SK-N-SH (cell line): ENCODE measurements at regions not wholly inside any gene's neighbourhood (a gene's known extent, or its start where the extent isn't known, plus 50 kb on each side); places are given as distances from the start of the nearest gene placed in this dataset.

ENCODE experiments used
- CTCF ChIA-PET: fragments of 300-600, 350-600 bp; formaldehyde crosslinking; extraction: SDS; loops from one replicate; lab custom pipeline; 2021; lab: Yijun Ruan, JAX
- POLR2A ChIA-PET: fragments of 350-600 bp; sonication (Branson Sonifier 250); formaldehyde crosslinking; extraction: SDS; loops from one replicate; lab custom pipeline; 2020; ENCODE audit warnings: antibody characterized with exemption, inconsistent platforms; lab: Yijun Ruan, JAX
- DNase-seq: peaks from one replicate; pipeline ENCODE4 v3.0.0; 2012
- H2AFZ ChIP-seq: fragments of 200-600 bp; sonication (generic); 2 replicates; pipeline ENCODE4 v1.8.1; 2016; ENCODE audit warnings: antibody characterized with exemption, mild to moderate bottlenecking, low read depth
- H3F3A ChIP-seq: fragments of 200-600 bp; sonication (generic); replicated peaks from 2 replicates; pipeline ENCODE3; 2016; ENCODE audit warnings: antibody characterized with exemption, mild to moderate bottlenecking; ENCODE audit not compliant: insufficient read depth
- H3K27ac ChIP-seq, 2 experiments: fragments of 200-500 bp in 1 of 2; fragments of 200-600 bp in 1 of 2; sonication (Bioruptor generic) in 1 of 2; sonication (generic), shearing (Covaris generic) in 1 of 2; 2 replicates each; pipeline versions ENCODE4 v1.5.1 to v1.6.1; 2014 to 2016; ENCODE audit warnings: low read depth in 2 of 2, inconsistent platforms in 1 of 2, low read length in 1 of 2, mild to moderate bottlenecking in 1 of 2, mixed read lengths in 1 of 2
- H3K27me3 ChIP-seq: fragments of 200-600 bp; sonication (generic), shearing (Covaris generic); 2 replicates; pipeline ENCODE4 v1.6.1; 2016; ENCODE audit warnings: mixed run types; ENCODE audit not compliant: insufficient read depth
- H3K36me3 ChIP-seq, 2 experiments: fragments of 200-500 bp in 1 of 2; fragments of 200-600 bp in 1 of 2; sonication (Bioruptor generic) in 1 of 2; sonication (generic) in 1 of 2; replicated peaks in 1 of 2; 2 replicates each; pipeline versions ENCODE3 to v1.5.1; 2014 to 2016; ENCODE audit warnings: low read length in 1 of 2, mild to moderate bottlenecking in 1 of 2; ENCODE audit not compliant: insufficient read depth in 2 of 2, control insufficient read depth in 1 of 2
- H3K4me1 ChIP-seq, 2 experiments: fragments of 200-500 bp in 1 of 2; fragments of 200-600 bp in 1 of 2; sonication (Bioruptor generic) in 1 of 2; sonication (generic), shearing (Covaris generic) in 1 of 2; 2 replicates each; pipeline versions ENCODE4 v1.5.1 to v1.6.1; 2014 to 2016; ENCODE audit warnings: low read depth in 1 of 2, low read length in 1 of 2, mixed run types in 1 of 2; ENCODE audit not compliant: insufficient read depth in 2 of 2, control insufficient read depth in 1 of 2
- H3K4me2 ChIP-seq: fragments of 200-600 bp; sonication (generic), shearing (Covaris generic); 2 replicates; pipeline ENCODE4 v1.6.1; 2017; ENCODE audit warnings: mixed run types
- H3K4me3 ChIP-seq, 2 experiments: fragments of 200-500 bp in 1 of 2; fragments of 200-600 bp in 1 of 2; sonication (Bioruptor generic) in 1 of 2; sonication (generic), shearing (Covaris generic) in 1 of 2; 2 replicates each; pipeline versions ENCODE4 v1.5.1 to v1.8.1; 2014 to 2016; ENCODE audit warnings: low read depth in 2 of 2, inconsistent platforms in 1 of 2, low read length in 1 of 2, mild to moderate bottlenecking in 1 of 2, mixed read lengths in 1 of 2, moderate library complexity in 1 of 2
- H3K79me2 ChIP-seq: fragments of 200-600 bp; sonication (generic); 2 replicates; pipeline ENCODE4 v1.8.1; 2017; ENCODE audit warnings: mild to moderate bottlenecking; ENCODE audit not compliant: insufficient read depth
- H3K9ac ChIP-seq: fragments of 200-600 bp; sonication (generic); 2 replicates; pipeline ENCODE4 v1.6.1; 2017; ENCODE audit warnings: mixed run types
- H3K9me2 ChIP-seq: fragments of 200-600 bp; sonication (generic); 2 replicates; pipeline ENCODE4 v1.6.1; 2017; ENCODE audit warnings: mixed run types
- H3K9me3 ChIP-seq: fragments of 200-600 bp; sonication (generic); 2 replicates; pipeline ENCODE4 v1.6.1; 2017; ENCODE audit warnings: mixed run types, mild to moderate bottlenecking, moderate library complexity
- H4K20me1 ChIP-seq: fragments of 200-600 bp; sonication (generic); 2 replicates; pipeline ENCODE4 v1.6.1; 2017; ENCODE audit warnings: mild to moderate bottlenecking, mixed run types; ENCODE audit not compliant: insufficient read depth
- GABPA ChIP-seq: IDR thresholded peaks from 2 replicates; pipeline ENCODE4 v1.4.0; 2012; ENCODE audit warnings: low read depth, mild to moderate bottlenecking
- MAX ChIP-seq: IDR thresholded peaks from 2 replicates; pipeline ENCODE4 v1.4.0; 2012; ENCODE audit warnings: low read depth
- PBX3 ChIP-seq: IDR thresholded peaks from 2 replicates; pipeline ENCODE4; 2012
- TEAD4 ChIP-seq: IDR thresholded peaks from 2 replicates; pipeline ENCODE4 v1.4.0; 2012; ENCODE audit warnings: mild to moderate bottlenecking, borderline replicate concordance; ENCODE audit not compliant: insufficient read depth
- WGBS: methylation state at CpG from one replicate; pipeline ENCODE4 v1.1.6; 2017; ENCODE audit warnings: low lambda C conversion rate; 5-methylcytosine and 5-hydroxymethylcytosine counted together
- TF ChIP-seq, protein P1 (sequence below): fragments of 150-350 bp; IDR thresholded peaks from 2 replicates; pipeline ENCODE4 v1.6.1; 2016; ENCODE audit warnings: mild to moderate bottlenecking, low read depth, low read length
- TF ChIP-seq, protein P2 (sequence below): IDR thresholded peaks from 2 replicates; pipeline ENCODE4 v1.4.0; 2012; ENCODE audit warnings: low read depth, borderline replicate concordance

DNA sequence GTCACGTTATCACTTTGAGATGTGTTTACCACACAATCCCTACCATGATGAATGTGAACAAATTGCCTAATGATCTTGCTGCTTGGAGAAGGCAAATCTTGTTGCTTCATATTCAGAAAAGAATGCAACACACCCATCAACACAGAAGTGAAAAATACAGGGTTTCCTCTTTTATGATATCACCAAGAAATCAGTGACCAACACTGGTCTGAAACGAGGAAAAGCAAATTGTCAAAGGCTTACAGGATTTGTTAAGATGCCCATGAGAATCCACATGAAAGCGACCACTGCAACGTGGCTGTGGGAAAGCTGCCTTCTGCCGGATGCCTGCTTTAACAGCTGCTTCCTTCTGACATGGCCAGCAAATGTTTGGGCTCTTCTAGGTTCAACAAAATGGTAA, 397.6 kb upstream of the LRATD1 start:
- Histone ChIP-seq H3K27me3 (no peaks in the 10 kb centered on the region), H3K9me3 (no peaks in the 10 kb centered on the region), H3K4me3 (no peak overlapping the region), H3K27ac (no peak overlapping the region), H3K4me2 (no peak overlapping the region), H3K9ac (no peak overlapping the region), H3K36me3 (no peaks in the 10 kb centered on the region), H3K4me1 (no peaks in the 10 kb centered on the region), H2AFZ (no peak overlapping the region), H3F3A (no peaks in the 10 kb centered on the region), H3K79me2 (no peaks in the 10 kb centered on the region), H4K20me1 (no peaks in the 10 kb centered on the region), H3K9me2 (0 out of 2 replicates have a peak, but pooled peaks cover 3% of the 10 kb centered on the region)
- ChIA-PET POLR2A (no interaction called here), CTCF (no interaction called here)
- TF ChIP-seq, protein P1, sequence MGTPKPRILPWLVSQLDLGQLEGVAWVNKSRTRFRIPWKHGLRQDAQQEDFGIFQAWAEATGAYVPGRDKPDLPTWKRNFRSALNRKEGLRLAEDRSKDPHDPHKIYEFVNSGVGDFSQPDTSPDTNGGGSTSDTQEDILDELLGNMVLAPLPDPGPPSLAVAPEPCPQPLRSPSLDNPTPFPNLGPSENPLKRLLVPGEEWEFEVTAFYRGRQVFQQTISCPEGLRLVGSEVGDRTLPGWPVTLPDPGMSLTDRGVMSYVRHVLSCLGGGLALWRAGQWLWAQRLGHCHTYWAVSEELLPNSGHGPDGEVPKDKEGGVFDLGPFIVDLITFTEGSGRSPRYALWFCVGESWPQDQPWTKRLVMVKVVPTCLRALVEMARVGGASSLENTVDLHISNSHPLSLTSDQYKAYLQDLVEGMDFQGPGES, result no peak
- TF ChIP-seq MAX, result no peak
- TF ChIP-seq, protein P2, sequence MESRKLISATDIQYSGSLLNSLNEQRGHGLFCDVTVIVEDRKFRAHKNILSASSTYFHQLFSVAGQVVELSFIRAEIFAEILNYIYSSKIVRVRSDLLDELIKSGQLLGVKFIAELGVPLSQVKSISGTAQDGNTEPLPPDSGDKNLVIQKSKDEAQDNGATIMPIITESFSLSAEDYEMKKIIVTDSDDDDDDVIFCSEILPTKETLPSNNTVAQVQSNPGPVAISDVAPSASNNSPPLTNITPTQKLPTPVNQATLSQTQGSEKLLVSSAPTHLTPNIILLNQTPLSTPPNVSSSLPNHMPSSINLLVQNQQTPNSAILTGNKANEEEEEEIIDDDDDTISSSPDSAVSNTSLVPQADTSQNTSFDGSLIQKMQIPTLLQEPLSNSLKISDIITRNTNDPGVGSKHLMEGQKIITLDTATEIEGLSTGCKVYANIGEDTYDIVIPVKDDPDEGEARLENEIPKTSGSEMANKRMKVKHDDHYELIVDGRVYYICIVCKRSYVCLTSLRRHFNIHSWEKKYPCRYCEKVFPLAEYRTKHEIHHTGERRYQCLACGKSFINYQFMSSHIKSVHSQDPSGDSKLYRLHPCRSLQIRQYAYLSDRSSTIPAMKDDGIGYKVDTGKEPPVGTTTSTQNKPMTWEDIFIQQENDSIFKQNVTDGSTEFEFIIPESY, result no peak
- WGBS, result 22% methylated on average over 5 of the region's 5 CpGs
- DNase-seq, result no peak

- no peaks in the 10 kb centered on the region for H3K36me3 ChIP-seq
- WGBS, result 18% methylated on average over 3 of the region's 3 CpGs
- POLR2A ChIA-PET, result no interaction called here
Measured at GRCh38 chr2:14235667-14236066, 396.9 kb upstream of the LRATD1 start.

More at GRCh38 chr2:14235667-14236066, 396.9 kb upstream of the LRATD1 start:
- Histone ChIP-seq H3K9ac (no peak overlapping the region), H2AFZ (no peak overlapping the region), H3K27me3 (no peaks in the 10 kb centered on the region), H3K4me3 (no peak overlapping the region), H3K79me2 (no peaks in the 10 kb centered on the region), H3K4me1 (no peaks in the 10 kb centered on the region), H3K4me2 (no peak overlapping the region), H4K20me1 (no peaks in the 10 kb centered on the region), H3K9me2 (0 out of 2 replicates have a peak, but pooled peaks cover 3% of the 10 kb centered on the region), H3F3A (no peaks in the 10 kb centered on the region), H3K9me3 (no peaks in the 10 kb centered on the region), H3K27ac (no peak overlapping the region)
- CTCF ChIA-PET, result no interaction called here
- TF ChIP-seq TEAD4, result no peak
- TF ChIP-seq GABPA, result no peak
- TF ChIP-seq MAX, result no peak
- TF ChIP-seq PBX3, result no peak
- no peak for DNase-seq
